GM12878 (cell line): ENCODE measurements at regions not wholly inside any gene's neighbourhood (a gene's known extent, or its start where the extent isn't known, plus 50 kb on each side); places are given as distances from the start of the nearest gene placed in this dataset.

Source experiments
- ATAC-seq: fragments of 200-7000 bp; cut with Tn5 transposase; 3 replicates; pipeline ENCODE4 v1.9.1; 2020; ENCODE audit warnings: mild to moderate bottlenecking, moderate library complexity
- BruUV-seq: library from RNA; stranded (reverse); fragments of 400-500 nt; replicated peaks from 2 replicates; lab custom pipeline; 2021; lab: Mats Ljungman, UMichigan
- CTCF ChIA-PET: fragments of 300-600 bp; sonication (Branson Sonifier 250); formaldehyde crosslinking; extraction: SDS; loops from one replicate; lab custom pipeline; 2021; ENCODE audit warnings: inconsistent platforms; lab: Yijun Ruan, JAX
- POLR2A ChIA-PET: fragments of 350-600 bp; formaldehyde crosslinking; extraction: SDS; loops from one replicate; lab custom pipeline; 2021; ENCODE audit warnings: inconsistent platforms; lab: Charles Lee
- RAD21 ChIA-PET: fragments of 300-600 bp; sonication (Branson Sonifier 250); formaldehyde crosslinking; loops from one replicate; lab custom pipeline; 2023; ENCODE audit warnings: antibody characterized with exemption; ENCODE audit not compliant: unreplicated experiment; lab: Charles Lee
- SMC1A ChIA-PET: fragments of 300-600 bp; sonication (Branson Sonifier 250); formaldehyde crosslinking; loops from one replicate; lab custom pipeline; 2023; ENCODE audit not compliant: unreplicated experiment, uncharacterized antibody; lab: Charles Lee
- DNase-seq: peaks from one replicate; pipeline ENCODE4 v3.0.0-alpha.2; 2011; ENCODE audit warnings: low read depth, low spot score
- FAIRE-seq: peaks from 3 replicates; lab custom pipeline; 2011; peaks lifted over from hg19 to GRCh38; lab: Jason Lieb, UNC
- H2AFZ ChIP-seq: 2 replicates; pipeline ENCODE4 v1.6.0; 2011; ENCODE audit warnings: low read depth, low read length, control low read depth; ENCODE audit not compliant: control insufficient read depth
- H3K27ac ChIP-seq: 2 replicates; pipeline ENCODE4 v1.5.1; 2011; ENCODE audit warnings: control low read depth; ENCODE audit not compliant: control insufficient read depth, insufficient read depth
- H3K27me3 ChIP-seq, 2 experiments: replicated peaks in 1 of 2; 2 replicates each; pipeline versions ENCODE4 v1.6.0 to v1.6.1; 2011; ENCODE audit warnings: low read length in 1 of 2; ENCODE audit not compliant: control insufficient read depth in 2 of 2, insufficient read depth in 2 of 2
- H3K36me3 ChIP-seq, 2 experiments: 2 replicates each; pipeline ENCODE4 v1.5.1; 2011; ENCODE audit warnings: low read length in 1 of 2; ENCODE audit not compliant: control insufficient read depth in 2 of 2, insufficient read depth in 2 of 2
- H3K4me1 ChIP-seq: 2 replicates; pipeline ENCODE4 v1.6.1; 2011; ENCODE audit warnings: mild to moderate bottlenecking, low read length, moderate library complexity, mixed read lengths; ENCODE audit not compliant: control insufficient read depth, insufficient read depth
- H3K4me2 ChIP-seq: 2 replicates; pipeline ENCODE4 v1.6.0; 2011; ENCODE audit warnings: control low read depth; ENCODE audit not compliant: control insufficient read depth, insufficient read depth
- H3K4me3 ChIP-seq: fragments of 200-600 bp; sonication (generic); 2 replicates; pipeline ENCODE4 v1.5.1; 2016
- H3K79me2 ChIP-seq: 2 replicates; pipeline ENCODE4 v1.6.0; 2011; ENCODE audit warnings: low read length; ENCODE audit not compliant: control insufficient read depth, insufficient read depth
- H3K9ac ChIP-seq: 2 replicates; pipeline ENCODE4 v1.8.0; 2011; ENCODE audit warnings: low read length, control low read depth, mixed read lengths; ENCODE audit not compliant: control insufficient read depth, insufficient read depth
- H3K9me3 ChIP-seq: replicated peaks from 3 replicates; pipeline ENCODE4 v1.5.1; 2011; ENCODE audit warnings: mild to moderate bottlenecking, low read length; ENCODE audit not compliant: control insufficient read depth, insufficient read depth
- H4K20me1 ChIP-seq: 2 replicates; pipeline ENCODE4 v1.6.0; 2011; ENCODE audit not compliant: control insufficient read depth, insufficient read depth
- BACH1 ChIP-seq: fragments of 450-650 bp; IDR thresholded peaks from 2 replicates; pipeline ENCODE4 v1.6.1; 2017; ENCODE audit warnings: mild to moderate bottlenecking, borderline replicate concordance
- BCLAF1 ChIP-seq: fragments of 450-650 bp; IDR thresholded peaks from 2 replicates; pipeline ENCODE4 v1.6.1; 2017; ENCODE audit warnings: antibody characterized with exemption, mild to moderate bottlenecking, moderate library complexity
- E2F4 ChIP-seq: IDR thresholded peaks from 2 replicates; pipeline ENCODE4 v1.6.1; 2012; ENCODE audit warnings: low read depth, low read length, improper control_type of control experiment
- EP300 ChIP-seq, 2 experiments: fragments of 150-350 bp in 1 of 2; IDR thresholded peaks; 2 replicates each; pipeline ENCODE4 v1.6.1; 2011 to 2012; ENCODE audit warnings: low read depth in 2 of 2, low read length in 2 of 2, borderline replicate concordance in 1 of 2, improper control_type of control experiment in 1 of 2, inconsistent platforms in 1 of 2; ENCODE audit not compliant: control insufficient read depth in 1 of 2
- JUND ChIP-seq: IDR thresholded peaks from 2 replicates; pipeline ENCODE4 v1.6.1; 2012; ENCODE audit warnings: low read depth, mild to moderate bottlenecking, low read length, improper control_type of control experiment, moderate library complexity
- KLF5 ChIP-seq: fragments of 450-650 bp; IDR thresholded peaks from 2 replicates; pipeline ENCODE4 v1.6.1; 2014; ENCODE audit warnings: mild to moderate bottlenecking; ENCODE audit not compliant: partially characterized antibody
- MLLT1 ChIP-seq: fragments of 450-650 bp; IDR thresholded peaks from 2 replicates; pipeline ENCODE4 v1.6.1; 2016; ENCODE audit warnings: mild to moderate bottlenecking
- NFIC ChIP-seq: IDR thresholded peaks from 2 replicates; pipeline ENCODE4 v1.6.1; 2012; ENCODE audit warnings: low read depth, mild to moderate bottlenecking, inconsistent platforms, low read length, moderate library complexity
- NR2C2 ChIP-seq: IDR thresholded peaks from 2 replicates; pipeline ENCODE4 v1.6.1; 2011; ENCODE audit warnings: borderline replicate concordance, low read depth; ENCODE audit not compliant: control insufficient read depth, insufficient read length
- STAT3 ChIP-seq: IDR thresholded peaks from 2 replicates; pipeline ENCODE4 v1.6.1; 2011; ENCODE audit warnings: low read depth, low read length, improper control_type of control experiment
- WGBS: methylation state at CpG from one replicate; pipeline ENCODE4 v1.1.6; 2016; ENCODE audit warnings: low lambda C conversion rate; ENCODE audit not compliant: insufficient replicate concordance, insufficient coverage; ENCODE audit errors: missing lambda C conversion rate; 5-methylcytosine and 5-hydroxymethylcytosine counted together
- in situ Hi-C: fragments of 300-500 bp; cut with MboI; formaldehyde crosslinking; loops from 9 replicates; pipeline ENCODE4 v1.14.3; 2018; ENCODE audit warnings: mixed read lengths
- intact Hi-C: fragments of 100-400 bp; cut with micrococcal nuclease; formaldehyde crosslinking; loops from one replicate; pipeline ENCODE4 v1.14.2; 2022; ENCODE audit not compliant: unreplicated experiment

GRCh38 chr14:36078080-36078479 lies 98.4 kb downstream of the PTCSC3 start:
- intact Hi-C loops (no loop called here), in situ Hi-C loops (no loop called here)
- ChIA-PET SMC1A (interaction anchor here (1.3 kb wide), 1 partner anchor 195 kb away, joined by 3 read pairs; no protein-coding TSS in a partner anchor), CTCF (interaction anchor here (3.7 kb wide), 1 partner anchor 9 kb away, joined by 26 read pairs; no protein-coding TSS in a partner anchor), RAD21 (no interaction called here), POLR2A (no interaction called here)
- DNase-seq: no peak
- no peak for FAIRE-seq
- H3K27ac ChIP-seq: no peak overlapping the region
- ATAC-seq: no peak
- BruUV-seq: no TSS peak
- H3K4me3 ChIP-seq: no peak overlapping the region
- no peaks in the 10 kb centered on the region for H3K79me2 ChIP-seq
- no peaks in the 10 kb centered on the region for H3K27me3 ChIP-seq
- no peak for TF ChIP-seq E2F4
- TF ChIP-seq KLF5: no peak
- H3K36me3 ChIP-seq: no peaks in the 10 kb centered on the region
- H3K9me3 ChIP-seq: no peaks in the 10 kb centered on the region; the same call in 2 of the 3 replicates
- no peak overlapping the region for H3K9ac ChIP-seq
- no peaks in the 10 kb centered on the region for H4K20me1 ChIP-seq
- H3K4me2 ChIP-seq: no peak overlapping the region
- H2AFZ ChIP-seq: no peak overlapping the region
- no peaks in the 10 kb centered on the region for H3K4me1 ChIP-seq

GRCh38 chr14:36076197-36076596 lies 100.3 kb downstream of the PTCSC3 start:
- ChIA-PET RAD21 (interaction anchor here (1.0 kb wide), 1 partner anchor 15 kb away, joined by 3 read pairs; no protein-coding TSS in a partner anchor), CTCF (no interaction called here), SMC1A (no interaction called here), POLR2A (no interaction called here)
- H3K4me3 ChIP-seq: no peak overlapping the region
- H3K27me3 ChIP-seq: no peaks in the 10 kb centered on the region
- H3K79me2 ChIP-seq: no peaks in the 10 kb centered on the region
- H3K4me1 ChIP-seq: no peaks in the 10 kb centered on the region
- H3K9ac ChIP-seq: no peak overlapping the region
- H3K27ac ChIP-seq: no peak overlapping the region
- H4K20me1 ChIP-seq: no peaks in the 10 kb centered on the region
- no peak for ATAC-seq
- no peak overlapping the region for H2AFZ ChIP-seq
- H3K9me3 ChIP-seq: no peaks in the 10 kb centered on the region; the same call in 2 of the 3 replicates
- no peak overlapping the region for H3K4me2 ChIP-seq
- FAIRE-seq: no peak
- 0% methylated on average over 1 of the region's 1 CpG for WGBS
- in situ Hi-C loops (no loop called here), intact Hi-C loops (no loop called here)
- H3K36me3 ChIP-seq: no peaks in the 10 kb centered on the region
- BruUV-seq: no TSS peak
- no peak for DNase-seq
- TF ChIP-seq BACH1: no peak
- TF ChIP-seq MLLT1: no peak
- no peak for TF ChIP-seq JUND
- TF ChIP-seq STAT3: no peak
- TF ChIP-seq BCLAF1: no peak
- TF ChIP-seq EP300 (IDR thresholded peaks at IDR 0.05; ENCODE audit: borderline replicate concordance in 1 of 2, control insufficient read depth in 1 of 2, low read depth in 2 of 2, low read length in 2 of 2): no peak
- TF ChIP-seq NFIC: no peak
- TF ChIP-seq NR2C2: no peak
